GM18519 (cell line): ENCODE measurements at regions not wholly inside any gene's neighbourhood (a gene's known extent, or its start where the extent isn't known, plus 50 kb on each side); places are given as distances from the start of the nearest gene placed in this dataset.

Experiments used
- ATAC-seq: cut with Tn5 transposase; IDR thresholded peaks from one replicate; pipeline ENCODE4 v1.9.1; 2021; ENCODE audit warnings: mild to moderate bottlenecking, moderate library complexity; ENCODE audit not compliant: unreplicated experiment, low FRiP score

GRCh38 chr6:106035655-106036054 lies 50.5 kb upstream of the PRDM1 start:
- ATAC-seq, result no peak

GRCh38 chr6:106033806-106034205 lies 52.3 kb upstream of the PRDM1 start:
- no peak for ATAC-seq

GRCh38 chr6:106027758-106028157 lies 58.4 kb upstream of the PRDM1 start:
- ATAC-seq, result no peak

- no peak for ATAC-seq
These were observed 59.1 kb upstream of the PRDM1 start for GRCh38 chr6:106026748-106027715.

- ATAC-seq, result no peak
These were observed 60.5 kb upstream of the PRDM1 start for GRCh38 chr6:106025655-106026054.

GRCh38 chr6:106022801-106023200 lies 63.3 kb upstream of the PRDM1 start:
- no peak for ATAC-seq

GRCh38 chr6:106017454-106017853 lies 68.7 kb upstream of the PRDM1 start:
- no peak for ATAC-seq

- ATAC-seq, result no peak
These were observed 71.2 kb upstream of the PRDM1 start for GRCh38 chr6:106014955-106015354.

GRCh38 chr6:106011476-106011875 lies 74.7 kb upstream of the PRDM1 start:
- ATAC-seq, result no peak

- ATAC-seq, result no peak
These were observed 80.2 kb upstream of the PRDM1 start for GRCh38 chr6:106005954-106006353.

- ATAC-seq, result no peak
These were observed 81.1 kb upstream of the PRDM1 start for GRCh38 chr6:106005013-106005412.

- ATAC-seq, result no peak
These were observed 82.7 kb upstream of the PRDM1 start for GRCh38 chr6:106003268-106003987.

- ATAC-seq, result no peak
These were observed 84.1 kb upstream of the PRDM1 start for GRCh38 chr6:106002005-106002404.

GRCh38 chr6:106000935-106001334 lies 85.2 kb upstream of the PRDM1 start:
- no peak for ATAC-seq

GRCh38 chr6:105997482-105997881 lies 88.7 kb upstream of the PRDM1 start:
- no peak for ATAC-seq

GRCh38 chr6:105995391-105995865 lies 90.7 kb upstream of the PRDM1 start:
- no peak for ATAC-seq

- ATAC-seq, result no peak
These were observed 91.3 kb upstream of the PRDM1 start for GRCh38 chr6:105994591-105995390.

GRCh38 chr6:105994118-105994590 lies 92.0 kb upstream of the PRDM1 start:
- no peak for ATAC-seq

GRCh38 chr6:105993341-105994117 lies 92.6 kb upstream of the PRDM1 start:
- ATAC-seq, result no peak
